BE2C (cell line): ENCODE measurements at regions not wholly inside any gene's neighbourhood (a gene's known extent, or its start where the extent isn't known, plus 50 kb on each side); places are given as distances from the start of the nearest gene placed in this dataset.

Experiments used
- DNase-seq: peaks from one replicate; pipeline ENCODE4 v3.0.0-alpha.2; 2020
- H3K27me3 ChIP-seq: fragments of 250-450 bp; sonication (Bioruptor Pico); 2 replicates; pipeline ENCODE4 v1.5.1; 2020; ENCODE audit warnings: mild to moderate bottlenecking
- H3K36me3 ChIP-seq: fragments of 250-450 bp; sonication (Bioruptor Pico); 2 replicates; pipeline ENCODE4 v1.5.1; 2020; ENCODE audit warnings: mild to moderate bottlenecking
- H3K4me1 ChIP-seq: fragments of 250-450 bp; sonication (Bioruptor Pico); 2 replicates; pipeline ENCODE4 v1.5.1; 2020
- H3K4me3 ChIP-seq: 2 replicates; pipeline ENCODE4 v1.5.1; 2011; ENCODE audit warnings: low read depth, low read length
- H3K9me3 ChIP-seq: fragments of 250-450 bp; sonication (Bioruptor Pico); 2 replicates; pipeline ENCODE4 v1.5.1; 2020
- CTCF ChIP-seq: IDR thresholded peaks from 2 replicates; pipeline ENCODE4 v1.5.1; 2012; ENCODE audit warnings: mild to moderate bottlenecking, low read depth, low read length

DNA sequence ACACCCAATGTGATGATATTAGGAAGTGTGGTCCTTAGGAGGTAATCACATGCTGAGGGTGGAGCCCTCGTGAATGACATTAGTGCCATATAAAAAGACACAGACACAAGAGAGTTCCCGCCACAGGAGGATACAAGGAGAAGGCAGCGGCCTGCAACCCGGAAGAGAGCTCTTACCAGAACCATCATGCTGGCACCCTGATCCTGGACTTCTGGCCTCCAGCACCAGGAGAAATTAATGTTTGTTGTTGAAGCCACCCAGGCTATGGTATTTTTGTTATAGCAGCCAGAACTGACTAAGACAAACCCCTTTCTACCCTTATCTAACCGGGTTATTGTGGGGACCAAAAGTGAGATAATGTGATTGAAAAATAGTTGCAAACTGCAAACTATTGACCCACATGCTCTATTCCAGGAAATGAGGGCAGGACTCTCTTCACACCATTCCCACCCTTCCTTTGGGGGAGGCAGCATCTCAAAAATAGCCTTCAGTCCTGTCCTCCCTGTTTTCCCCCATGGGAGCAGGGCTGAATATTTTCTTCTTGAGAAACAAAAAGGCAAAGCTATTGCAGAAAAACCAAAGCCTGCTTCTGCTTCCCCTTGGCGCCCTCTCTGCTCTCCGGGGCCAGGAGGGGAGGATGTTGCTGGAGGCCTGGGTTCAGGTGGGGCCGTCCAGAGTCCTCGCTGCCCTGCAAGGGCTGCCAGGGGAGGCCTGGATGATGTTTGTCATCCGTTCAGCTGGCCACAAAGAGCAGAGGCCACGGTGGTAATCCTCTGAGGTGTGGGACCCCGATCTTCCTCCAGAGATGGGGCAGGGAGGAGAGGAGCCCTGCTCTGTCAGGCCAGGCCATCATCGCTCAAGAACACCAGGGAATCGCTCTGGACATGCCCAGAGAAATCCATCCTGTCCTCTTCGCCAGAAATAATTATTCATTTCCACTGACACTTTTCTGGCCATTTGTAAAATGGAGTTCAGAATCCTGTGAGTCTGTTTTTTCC lies 73.8 kb upstream of the HAAO start:
- H3K4me1 ChIP-seq, result no peaks in the 10 kb centered on the region; the same call in 1 of the 2 replicates
- H3K27me3 ChIP-seq, result no peaks in the 10 kb centered on the region
- no peaks in the 10 kb centered on the region for H3K9me3 ChIP-seq
- H3K36me3 ChIP-seq, result no peaks in the 10 kb centered on the region
- no peak for TF ChIP-seq CTCF
- DNase-seq, result no peak
- H3K4me3 ChIP-seq, result no peak overlapping the region

DNA sequence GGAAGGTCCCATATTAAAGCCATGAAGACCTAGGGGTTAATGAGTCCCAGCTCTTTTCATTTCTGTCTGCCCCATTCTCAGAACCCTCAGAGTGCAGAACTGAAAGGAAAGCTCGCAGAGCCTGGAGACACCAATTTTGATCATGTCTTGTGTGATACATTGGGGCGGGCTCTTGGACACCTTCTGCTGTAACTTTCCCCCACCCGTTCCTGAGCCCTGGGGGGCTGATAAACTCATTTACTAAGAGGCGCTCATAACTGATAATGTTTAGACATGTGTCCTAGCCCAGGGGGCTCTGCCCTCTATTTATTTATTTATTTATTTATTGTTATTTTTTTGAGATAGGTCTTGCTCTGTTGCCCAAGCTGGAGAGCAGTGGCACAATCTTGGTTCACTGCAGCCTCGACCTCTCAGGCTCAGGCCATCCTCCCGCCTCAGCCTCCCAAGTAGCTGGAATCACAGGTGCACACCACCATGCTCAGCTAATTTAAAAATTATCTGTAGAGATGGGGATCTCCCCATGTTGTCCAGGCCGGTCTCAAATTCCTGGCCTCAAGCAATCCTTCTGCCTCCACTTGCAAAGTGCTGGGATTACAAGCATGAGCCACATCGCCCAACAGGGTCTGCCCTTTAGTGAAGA lies 72.4 kb upstream of the HAAO start:
- DNase-seq, result no peak
- Histone ChIP-seq H3K27me3 (no peaks in the 10 kb centered on the region), H3K4me3 (no peak overlapping the region), H3K4me1 (no peaks in the 10 kb centered on the region; the same call in 1 of the 2 replicates), H3K36me3 (no peaks in the 10 kb centered on the region), H3K9me3 (no peaks in the 10 kb centered on the region)
- no peak for TF ChIP-seq CTCF

GRCh38 chr2:42864222-42864621 lies 71.8 kb upstream of the HAAO start:
- Histone ChIP-seq H3K9me3 (no peaks in the 10 kb centered on the region), H3K4me3 (no peak overlapping the region), H3K4me1 (no peaks in the 10 kb centered on the region; the same call in 1 of the 2 replicates), H3K36me3 (no peaks in the 10 kb centered on the region), H3K27me3 (no peaks in the 10 kb centered on the region)
- DNase-seq, result no peak
- TF ChIP-seq CTCF, result no peak

GRCh38 chr2:42863751-42864150 lies 71.4 kb upstream of the HAAO start:
- Histone ChIP-seq H3K27me3 (no peaks in the 10 kb centered on the region), H3K36me3 (no peaks in the 10 kb centered on the region), H3K4me1 (no peaks in the 10 kb centered on the region; the same call in 1 of the 2 replicates), H3K9me3 (no peaks in the 10 kb centered on the region), H3K4me3 (no peak overlapping the region)
- no peak for DNase-seq
- no peak for TF ChIP-seq CTCF

GRCh38 chr2:42863320-42863719 lies 70.9 kb upstream of the HAAO start:
- Histone ChIP-seq H3K9me3 (no peaks in the 10 kb centered on the region), H3K4me1 (no peaks in the 10 kb centered on the region; the same call in 1 of the 2 replicates), H3K4me3 (no peak overlapping the region), H3K27me3 (no peaks in the 10 kb centered on the region), H3K36me3 (no peaks in the 10 kb centered on the region)
- no peak for DNase-seq
- TF ChIP-seq CTCF, result no peak
